ENCODE measurements at regions not wholly inside any gene's neighbourhood (a gene's known extent, or its start where the extent isn't known, plus 50 kb on each side); places are given as distances from the start of the nearest gene placed in this dataset.
"Not testable (repeated sequence)": the region's sequence is repeated elsewhere in the genome, so short reads cannot be mapped to it uniquely, and the experiment has no call there.

- not testable (repeated sequence) for DNase-seq; H3K27ac ChIP-seq (ENCODE audit: low read length); H3K9me3 ChIP-seq (ENCODE audit: control insufficient read depth, low read depth, low read length); H3K4me3 ChIP-seq (ENCODE audit: low read length); H3K36me3 ChIP-seq (ENCODE audit: control insufficient read depth, insufficient read depth, low read length); H3K4me1 ChIP-seq (ENCODE audit: control insufficient read depth, insufficient read depth, low read length); H3K27me3 ChIP-seq (ENCODE audit: control insufficient read depth, insufficient read depth, low read length)
- WGBS (ENCODE audit: insufficient coverage, low lambda C conversion rate), result no CpG with 5 or more reads among the region's 23 CpGs
Measured at GRCh38 chr9:40177403-40177802, 821.9 kb downstream of the SPATA31A1 start.

DNA sequence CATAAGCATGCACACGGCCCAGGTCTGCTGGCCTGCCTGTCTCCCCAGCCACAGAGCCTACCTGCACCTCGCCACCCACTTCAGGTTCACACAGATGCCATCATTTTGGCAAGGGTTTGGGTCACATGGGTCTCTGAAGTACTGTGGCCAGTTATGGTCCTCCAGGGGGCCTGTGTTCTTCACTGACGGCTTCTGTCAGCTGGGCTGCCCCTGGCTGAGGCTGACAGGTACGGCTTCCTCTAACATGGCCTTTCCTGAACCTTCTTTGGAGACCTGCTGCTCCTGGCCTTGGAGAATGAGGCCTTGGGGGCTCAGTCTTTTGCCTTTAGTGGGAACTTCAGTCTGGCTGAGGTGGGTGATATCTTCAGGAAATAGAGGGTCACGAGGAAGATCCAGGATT lies 835.9 kb downstream of the SPATA31A1 start:
- not testable (repeated sequence) for H3K9me3 ChIP-seq (ENCODE audit: control insufficient read depth, low read depth, low read length); H3K4me3 ChIP-seq (ENCODE audit: low read length); DNase-seq; H3K27ac ChIP-seq (ENCODE audit: low read length); H3K36me3 ChIP-seq (ENCODE audit: control insufficient read depth, insufficient read depth, low read length); H3K27me3 ChIP-seq (ENCODE audit: control insufficient read depth, insufficient read depth, low read length); H3K4me1 ChIP-seq (ENCODE audit: control insufficient read depth, insufficient read depth, low read length)
- WGBS (ENCODE audit: insufficient coverage, low lambda C conversion rate), result no CpG with 5 or more reads among the region's 5 CpGs

GRCh38 chr9:40192162-40192561 lies 836.7 kb downstream of the SPATA31A1 start:
- H3K36me3 ChIP-seq (ENCODE audit: control insufficient read depth, insufficient read depth, low read length); H3K27me3 ChIP-seq (ENCODE audit: control insufficient read depth, insufficient read depth, low read length); H3K27ac ChIP-seq (ENCODE audit: low read length); H3K4me3 ChIP-seq (ENCODE audit: low read length); H3K4me1 ChIP-seq (ENCODE audit: control insufficient read depth, insufficient read depth, low read length); DNase-seq; H3K9me3 ChIP-seq (ENCODE audit: control insufficient read depth, low read depth, low read length): not testable (repeated sequence)
- 80% methylated on average over 1 of the region's 2 CpGs for WGBS (ENCODE audit: insufficient coverage, low lambda C conversion rate)

- H3K4me1 ChIP-seq (ENCODE audit: control insufficient read depth, insufficient read depth, low read length); H3K27me3 ChIP-seq (ENCODE audit: control insufficient read depth, insufficient read depth, low read length); H3K4me3 ChIP-seq (ENCODE audit: low read length); DNase-seq; H3K27ac ChIP-seq (ENCODE audit: low read length); H3K9me3 ChIP-seq (ENCODE audit: control insufficient read depth, low read depth, low read length); H3K36me3 ChIP-seq (ENCODE audit: control insufficient read depth, insufficient read depth, low read length): not testable (repeated sequence)
- WGBS (ENCODE audit: insufficient coverage, low lambda C conversion rate), result no CpG with 5 or more reads among the region's 15 CpGs
Measured at GRCh38 chr9:40196165-40196714, 840.8 kb downstream of the SPATA31A1 start.

- not testable (repeated sequence) for DNase-seq; H3K36me3 ChIP-seq (ENCODE audit: control insufficient read depth, insufficient read depth, low read length); H3K4me3 ChIP-seq (ENCODE audit: low read length); H3K9me3 ChIP-seq (ENCODE audit: control insufficient read depth, low read depth, low read length); H3K27me3 ChIP-seq (ENCODE audit: control insufficient read depth, insufficient read depth, low read length); H3K4me1 ChIP-seq (ENCODE audit: control insufficient read depth, insufficient read depth, low read length); H3K27ac ChIP-seq (ENCODE audit: low read length)
- no CpG with 5 or more reads among the region's 18 CpGs for whole genome bisulfite sequencing (ENCODE audit: insufficient coverage, low lambda C conversion rate)
Measured at GRCh38 chr9:40196803-40197202, 841.3 kb downstream of the SPATA31A1 start.

- not testable (repeated sequence) for H3K27ac ChIP-seq (ENCODE audit: low read length); H3K4me3 ChIP-seq (ENCODE audit: low read length); H3K9me3 ChIP-seq (ENCODE audit: control insufficient read depth, low read depth, low read length); H3K27me3 ChIP-seq (ENCODE audit: control insufficient read depth, insufficient read depth, low read length); H3K4me1 ChIP-seq (ENCODE audit: control insufficient read depth, insufficient read depth, low read length); DNase-seq; H3K36me3 ChIP-seq (ENCODE audit: control insufficient read depth, insufficient read depth, low read length)
- no CpG with 5 or more reads among the region's 33 CpGs for WGBS (ENCODE audit: insufficient coverage, low lambda C conversion rate)
Measured at GRCh38 chr9:40221596-40222233, 866.2 kb downstream of the SPATA31A1 start.

GRCh38 chr9:40222617-40223200 lies 867.2 kb downstream of the SPATA31A1 start:
- peak in 1 of 2 donors; percentile 4 for DNase-seq
- H3K4me1 ChIP-seq (ENCODE audit: control insufficient read depth, insufficient read depth, low read length); H3K36me3 ChIP-seq (ENCODE audit: control insufficient read depth, insufficient read depth, low read length); H3K9me3 ChIP-seq (ENCODE audit: control insufficient read depth, low read depth, low read length); H3K4me3 ChIP-seq (ENCODE audit: low read length); H3K27ac ChIP-seq (ENCODE audit: low read length); H3K27me3 ChIP-seq (ENCODE audit: control insufficient read depth, insufficient read depth, low read length): not testable (repeated sequence)
- no CpG with 5 or more reads among the region's 43 CpGs for WGBS (ENCODE audit: insufficient coverage, low lambda C conversion rate)

DNA sequence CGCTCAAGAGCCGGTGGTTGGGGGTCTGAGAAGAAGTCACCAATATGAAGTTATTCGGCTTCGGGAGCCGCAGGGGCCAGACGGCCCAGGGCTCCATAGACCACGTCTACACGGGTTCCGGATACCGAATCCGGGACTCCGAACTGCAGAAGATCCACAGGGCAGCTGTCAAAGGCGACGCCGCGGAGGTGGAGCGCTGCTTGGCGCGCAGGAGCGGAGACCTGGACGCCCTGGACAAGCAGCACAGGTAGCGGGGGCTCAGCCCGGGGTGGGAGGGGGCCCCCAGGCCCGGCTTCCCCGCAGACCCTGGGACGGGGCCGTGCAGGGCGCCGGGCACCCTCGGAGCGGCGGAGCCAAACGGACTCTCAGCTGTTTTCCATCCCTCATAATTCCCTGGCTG lies 867.9 kb downstream of the SPATA31A1 start:
- DNase-seq; H3K4me3 ChIP-seq (ENCODE audit: low read length): not testable (repeated sequence)
- no CpG with 5 or more reads among the region's 33 CpGs for WGBS (ENCODE audit: insufficient coverage, low lambda C conversion rate)

More for the DNA sequence above, 867.9 kb downstream of the SPATA31A1 start:
- H3K36me3 ChIP-seq (ENCODE audit: control insufficient read depth, insufficient read depth, low read length); H3K27me3 ChIP-seq (ENCODE audit: control insufficient read depth, insufficient read depth, low read length); H3K4me1 ChIP-seq (ENCODE audit: control insufficient read depth, insufficient read depth, low read length); H3K9me3 ChIP-seq (ENCODE audit: control insufficient read depth, low read depth, low read length); H3K27ac ChIP-seq (ENCODE audit: low read length): not testable (repeated sequence)

All from large intestine (tissue), 3 donors.